Peyer's patch (tissue), 4 donors: ENCODE measurements at regions not wholly inside any gene's neighbourhood (a gene's known extent, or its start where the extent isn't known, plus 50 kb on each side); places are given as distances from the start of the nearest gene placed in this dataset.

Source experiments
- POLR2A ChIP-seq, 2 donors: fragments of 450-650 bp; IDR thresholded peaks; one replicate each; pipeline ENCODE4 v1.5.1; 2017; ENCODE audit warnings: antibody characterized with exemption in 2 of 2, mild to moderate bottlenecking in 2 of 2, moderate library complexity in 2 of 2
- TF ChIP-seq, protein P1 (sequence below), 6 experiments: fragments of 450-650 bp in 4 of 6; fragments of 200-600 bp in 2 of 6; sonication (generic) in 1 of 6; IDR thresholded peaks; one replicate each; pipeline ENCODE4 v1.5.1; 2017 to 2019; ENCODE audit warnings: antibody characterized with exemption in 6 of 6, mild to moderate bottlenecking in 3 of 6, moderate library complexity in 1 of 6

- TF ChIP-seq POLR2A (IDR thresholded peaks at IDR 0.05) = no peak
- TF ChIP-seq, protein P1, sequence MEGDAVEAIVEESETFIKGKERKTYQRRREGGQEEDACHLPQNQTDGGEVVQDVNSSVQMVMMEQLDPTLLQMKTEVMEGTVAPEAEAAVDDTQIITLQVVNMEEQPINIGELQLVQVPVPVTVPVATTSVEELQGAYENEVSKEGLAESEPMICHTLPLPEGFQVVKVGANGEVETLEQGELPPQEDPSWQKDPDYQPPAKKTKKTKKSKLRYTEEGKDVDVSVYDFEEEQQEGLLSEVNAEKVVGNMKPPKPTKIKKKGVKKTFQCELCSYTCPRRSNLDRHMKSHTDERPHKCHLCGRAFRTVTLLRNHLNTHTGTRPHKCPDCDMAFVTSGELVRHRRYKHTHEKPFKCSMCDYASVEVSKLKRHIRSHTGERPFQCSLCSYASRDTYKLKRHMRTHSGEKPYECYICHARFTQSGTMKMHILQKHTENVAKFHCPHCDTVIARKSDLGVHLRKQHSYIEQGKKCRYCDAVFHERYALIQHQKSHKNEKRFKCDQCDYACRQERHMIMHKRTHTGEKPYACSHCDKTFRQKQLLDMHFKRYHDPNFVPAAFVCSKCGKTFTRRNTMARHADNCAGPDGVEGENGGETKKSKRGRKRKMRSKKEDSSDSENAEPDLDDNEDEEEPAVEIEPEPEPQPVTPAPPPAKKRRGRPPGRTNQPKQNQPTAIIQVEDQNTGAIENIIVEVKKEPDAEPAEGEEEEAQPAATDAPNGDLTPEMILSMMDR (IDR thresholded peaks at IDR 0.05) = no peak
Measured at GRCh38 chr3:64848822-64849221, 161.0 kb upstream of the ADAMTS9 start.
